SU-DHL-6 (cell line): ENCODE measurements at regions not wholly inside any gene's neighbourhood (a gene's known extent, or its start where the extent isn't known, plus 50 kb on each side); places are given as distances from the start of the nearest gene placed in this dataset.

Experiments used
- EZH2phosphoT487 ChIP-seq: fragments of 200-600 bp; sonication (generic), shearing (Covaris generic); conservative IDR thresholded peaks from 2 replicates; pipeline ENCODE4 v1.6.1; 2018; ENCODE audit warnings: mild to moderate bottlenecking, antibody characterized with exemption, low read length, moderate library complexity, mixed read lengths
- TF ChIP-seq, protein P1 (sequence below): fragments of 200-600 bp; sonication (generic); IDR thresholded peaks from one replicate; pipeline ENCODE4 v1.5.1; 2017; ENCODE audit warnings: antibody characterized with exemption, mild to moderate bottlenecking, low read length, moderate library complexity; ENCODE audit not compliant: insufficient read depth, poor library complexity, severe bottlenecking

DNA sequence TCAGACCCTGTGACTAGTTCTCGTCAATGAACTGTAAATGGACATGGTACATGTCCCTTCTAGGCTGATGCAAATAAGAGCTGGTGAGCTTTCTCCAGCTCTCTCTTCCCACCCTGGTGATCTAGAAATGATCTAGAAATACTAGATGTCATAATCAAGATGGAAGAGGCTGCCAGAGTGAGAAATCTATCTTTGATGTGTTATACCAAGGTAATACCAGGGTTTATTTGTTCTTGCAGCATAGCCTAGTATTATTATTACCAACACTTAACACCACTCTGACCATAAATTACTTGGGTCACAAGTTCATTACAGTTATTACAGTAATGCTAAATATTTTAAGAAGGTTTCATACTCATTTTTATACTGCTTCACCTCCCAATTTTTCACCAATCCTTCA is 138.4 kb upstream of the LMCD1 start:
- TF ChIP-seq, protein P1, sequence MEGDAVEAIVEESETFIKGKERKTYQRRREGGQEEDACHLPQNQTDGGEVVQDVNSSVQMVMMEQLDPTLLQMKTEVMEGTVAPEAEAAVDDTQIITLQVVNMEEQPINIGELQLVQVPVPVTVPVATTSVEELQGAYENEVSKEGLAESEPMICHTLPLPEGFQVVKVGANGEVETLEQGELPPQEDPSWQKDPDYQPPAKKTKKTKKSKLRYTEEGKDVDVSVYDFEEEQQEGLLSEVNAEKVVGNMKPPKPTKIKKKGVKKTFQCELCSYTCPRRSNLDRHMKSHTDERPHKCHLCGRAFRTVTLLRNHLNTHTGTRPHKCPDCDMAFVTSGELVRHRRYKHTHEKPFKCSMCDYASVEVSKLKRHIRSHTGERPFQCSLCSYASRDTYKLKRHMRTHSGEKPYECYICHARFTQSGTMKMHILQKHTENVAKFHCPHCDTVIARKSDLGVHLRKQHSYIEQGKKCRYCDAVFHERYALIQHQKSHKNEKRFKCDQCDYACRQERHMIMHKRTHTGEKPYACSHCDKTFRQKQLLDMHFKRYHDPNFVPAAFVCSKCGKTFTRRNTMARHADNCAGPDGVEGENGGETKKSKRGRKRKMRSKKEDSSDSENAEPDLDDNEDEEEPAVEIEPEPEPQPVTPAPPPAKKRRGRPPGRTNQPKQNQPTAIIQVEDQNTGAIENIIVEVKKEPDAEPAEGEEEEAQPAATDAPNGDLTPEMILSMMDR, result no peak
- no peak for TF ChIP-seq EZH2phosphoT487
